ENCODE measurements at regions not wholly inside any gene's neighbourhood (a gene's known extent, or its start where the extent isn't known, plus 50 kb on each side); places are given as distances from the start of the nearest gene placed in this dataset.
"Not testable (repeated sequence)": the region's sequence is repeated elsewhere in the genome, so short reads cannot be mapped to it uniquely, and the experiment has no call there.

DNA sequence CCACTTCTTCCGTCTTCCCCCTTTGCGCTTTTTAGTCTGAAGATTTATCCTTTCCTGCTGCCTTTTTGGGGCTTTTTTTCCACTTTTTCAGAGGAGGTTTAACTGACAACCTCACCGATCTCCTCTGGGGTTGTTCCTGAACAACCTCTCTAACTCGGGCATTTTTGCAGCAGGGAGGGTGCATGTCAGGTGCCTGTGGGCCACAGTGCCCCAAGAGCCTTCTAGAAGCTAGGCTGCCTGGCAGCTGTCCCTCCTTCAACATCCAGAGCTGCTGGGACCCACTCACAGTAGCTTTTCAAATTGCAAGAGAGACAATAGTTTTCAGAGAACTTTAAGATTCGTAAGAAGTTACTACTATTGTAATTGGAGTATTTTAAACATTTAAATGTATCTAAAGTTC lies 1112.4 kb upstream of the CNTN5 start:
- DNase-seq, result no peak

DNA sequence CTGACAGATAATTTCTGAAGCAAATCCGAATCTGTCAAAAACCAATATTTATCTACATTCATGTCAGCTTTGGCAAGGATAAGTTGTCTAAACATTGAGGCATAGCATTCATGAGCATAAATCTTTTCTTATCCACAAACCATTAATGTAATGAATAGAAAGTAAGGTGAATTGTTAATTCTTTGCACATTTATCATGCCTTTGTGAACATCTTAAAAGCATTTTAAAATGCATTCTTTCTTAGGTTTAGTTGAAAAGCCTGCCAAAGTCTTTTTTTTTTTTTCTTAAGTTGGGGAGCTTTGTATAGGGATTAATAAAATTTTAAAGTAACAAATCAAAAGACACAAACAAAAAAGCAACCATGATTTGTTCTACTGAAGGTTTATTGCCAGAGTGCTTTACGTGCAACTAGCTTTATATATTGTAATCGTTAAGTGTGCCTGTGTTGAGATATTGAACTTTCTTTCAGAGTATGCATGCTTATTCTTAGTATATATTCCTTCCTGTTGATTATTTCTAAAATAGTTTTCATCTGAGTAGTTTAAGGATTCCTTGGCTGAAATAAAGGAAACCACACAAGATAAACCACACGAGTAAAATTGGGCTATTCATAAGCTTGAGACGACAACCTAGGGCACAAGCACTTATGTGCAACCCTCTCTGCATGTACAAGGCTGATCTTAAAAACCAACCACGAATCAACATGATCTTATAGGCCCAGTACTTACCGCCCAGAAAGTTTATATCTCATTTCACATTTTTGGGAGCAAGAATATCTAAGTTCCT lies 1110.9 kb upstream of the CNTN5 start:
- DNase-seq, result no peak

DNA sequence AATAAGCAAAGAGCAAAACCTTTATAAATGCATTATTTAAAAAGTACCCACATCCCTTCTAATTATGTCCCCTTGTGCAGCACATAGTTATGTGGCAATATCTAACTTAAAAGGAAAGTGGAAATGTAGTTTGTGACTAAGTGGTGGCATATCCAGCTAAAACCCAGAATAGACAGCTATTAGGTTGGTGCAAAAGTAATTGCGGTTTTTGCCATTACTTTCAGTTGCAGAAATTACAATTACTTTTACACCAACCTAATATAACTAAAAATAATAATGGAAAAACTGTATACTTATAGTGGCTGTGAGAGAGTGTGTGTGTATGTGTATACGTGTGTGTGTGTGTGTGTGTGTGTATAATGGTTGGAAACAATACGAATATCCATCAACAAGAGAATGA lies 1108.1 kb upstream of the CNTN5 start:
- no peak for DNase-seq

DNA sequence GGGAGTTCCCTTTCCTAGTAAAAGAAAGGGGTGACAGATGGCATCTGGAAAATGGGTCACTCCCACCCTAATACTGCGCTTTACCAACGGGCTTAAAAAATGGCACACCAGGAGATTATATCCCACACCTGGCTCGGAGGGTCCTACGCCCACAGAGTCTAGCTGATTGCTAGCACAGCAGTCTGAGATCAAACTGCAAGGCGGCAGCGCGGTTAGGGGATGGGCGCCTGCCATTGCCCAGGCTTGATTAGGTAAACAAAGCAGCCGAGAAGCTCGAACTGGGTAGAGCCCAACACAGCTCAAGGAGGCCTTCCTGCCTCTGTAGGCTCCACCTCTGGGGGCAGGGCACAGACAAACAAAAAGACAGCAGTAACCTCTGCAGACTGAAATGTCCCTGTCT lies 1097.8 kb upstream of the CNTN5 start:
- not testable (repeated sequence) for DNase-seq

DNA sequence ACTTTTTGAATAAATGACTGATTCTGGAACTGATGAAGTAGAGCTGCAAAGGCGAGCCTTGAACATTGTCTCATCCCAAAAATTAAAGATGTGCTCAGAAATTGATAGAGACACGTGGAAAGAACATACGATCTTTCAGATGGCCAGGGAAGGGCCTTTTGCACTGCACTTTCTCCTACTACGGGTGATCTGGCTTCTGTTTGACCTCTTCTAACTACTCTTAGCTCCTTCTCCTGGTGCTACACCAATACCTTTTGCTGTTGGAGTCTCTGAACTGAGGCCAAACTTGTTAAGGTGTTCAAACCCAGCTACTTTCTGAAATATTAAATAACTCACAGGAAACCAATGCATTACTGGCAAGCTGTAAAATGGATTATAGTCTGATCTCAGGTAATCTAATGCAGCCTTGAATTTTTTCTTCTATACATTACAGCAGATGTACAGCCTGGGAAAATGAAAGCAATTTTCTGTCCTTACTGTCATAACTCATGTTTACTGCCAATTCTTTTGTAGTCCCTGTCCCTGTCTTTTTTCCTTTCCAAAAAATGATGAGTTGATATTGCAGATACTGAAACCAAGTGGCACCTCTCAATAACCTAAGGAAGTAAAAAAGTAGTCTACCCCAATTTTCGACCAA lies 1086.1 kb upstream of the CNTN5 start:
- DNase-seq, result no peak

DNA sequence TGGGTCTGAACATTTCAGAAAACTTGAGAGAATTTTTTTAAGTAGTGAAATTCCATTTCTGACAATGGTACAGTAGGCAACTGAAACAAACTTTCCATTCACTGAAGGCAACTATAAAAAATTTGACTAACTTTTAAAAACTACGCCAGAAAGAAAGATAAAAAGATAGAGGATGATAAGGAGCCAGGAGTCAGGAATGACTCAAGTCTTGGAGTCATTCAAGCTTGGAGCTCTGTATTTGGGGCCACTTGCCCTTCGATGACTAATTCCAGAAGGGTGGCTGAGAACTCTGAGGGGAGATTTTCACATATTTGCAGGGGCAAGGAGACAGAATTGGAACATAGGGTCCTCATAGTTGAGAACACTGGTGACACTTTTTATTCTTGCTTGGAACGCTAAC lies 1083.2 kb upstream of the CNTN5 start:
- no peak for DNase-seq

DNA sequence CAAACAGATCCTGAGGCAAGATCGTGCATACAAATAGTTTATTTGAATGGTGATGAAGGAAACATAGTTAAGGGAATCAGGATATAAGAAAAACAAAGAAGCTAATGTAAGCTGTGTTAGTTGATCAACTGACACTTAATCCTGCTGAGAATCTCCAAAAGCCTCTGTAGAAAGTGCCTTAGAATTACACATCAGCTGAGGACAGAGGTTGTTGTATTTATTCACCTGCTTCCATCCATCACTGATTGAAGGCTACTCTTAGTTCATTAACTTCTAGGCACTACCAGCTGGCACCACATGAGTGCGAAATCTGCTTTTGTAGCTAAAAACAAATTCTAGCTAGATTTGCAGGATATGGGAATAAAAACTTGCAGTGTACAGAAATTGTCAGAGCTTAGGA lies 1082.0 kb upstream of the CNTN5 start:
- no peak for DNase-seq

DNA sequence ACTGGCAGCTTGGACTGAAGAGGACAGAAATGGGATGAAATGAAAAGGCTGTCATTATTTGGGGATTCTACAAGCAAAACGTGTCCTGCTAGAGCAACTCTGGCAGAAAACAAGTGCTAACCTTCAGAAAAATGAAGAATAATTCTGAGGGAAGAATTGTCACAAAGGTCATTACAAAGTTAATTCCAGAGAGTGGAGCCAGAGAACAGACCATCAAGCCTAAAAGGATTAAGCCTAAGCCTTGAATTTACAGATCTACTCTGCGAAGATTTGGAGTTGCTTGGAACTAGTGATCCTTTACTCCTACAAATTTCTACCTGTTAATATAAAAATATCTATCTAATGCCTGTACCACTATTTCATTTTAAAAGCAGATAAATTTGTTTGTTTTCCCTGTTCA lies 1077.3 kb upstream of the CNTN5 start:
- DNase-seq, result no peak

DNA sequence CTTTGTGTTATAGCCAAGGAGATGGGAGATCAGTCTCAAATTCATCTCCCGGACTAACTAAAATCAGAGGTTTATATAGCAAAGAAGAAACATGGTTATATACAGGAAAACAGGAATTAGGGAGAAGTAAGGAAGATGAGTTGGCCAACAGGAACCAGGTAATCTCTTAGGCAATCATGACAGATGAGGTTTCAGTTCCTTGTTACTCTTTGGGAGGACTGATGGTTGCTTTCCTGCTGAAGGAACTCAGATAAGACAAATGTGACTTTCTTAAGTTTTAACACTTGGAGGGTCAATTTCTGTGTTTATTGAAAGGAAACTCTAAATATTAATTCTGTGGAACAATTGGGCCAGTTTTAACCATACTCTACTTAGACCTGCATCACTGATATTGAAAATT lies 1072.0 kb upstream of the CNTN5 start:
- no peak for DNase-seq

DNA sequence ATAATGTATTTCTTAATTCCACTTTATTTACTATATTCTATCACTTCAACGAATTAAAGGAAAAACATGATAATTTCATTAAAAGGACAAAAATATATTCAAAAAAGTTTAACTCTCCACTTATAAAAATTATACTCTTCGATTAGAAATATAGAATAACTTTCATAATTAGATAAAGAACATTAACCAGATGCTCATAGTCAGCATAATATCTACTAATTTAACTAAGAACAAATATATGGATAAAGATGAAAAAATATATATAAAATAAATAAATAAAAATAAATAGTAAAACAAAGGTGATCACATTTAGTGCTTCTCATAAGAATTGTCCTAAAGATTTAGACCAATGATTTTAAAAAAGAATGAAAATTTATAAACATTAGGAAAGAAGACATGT lies 1065.2 kb upstream of the CNTN5 start:
- no peak for DNase-seq

DNA sequence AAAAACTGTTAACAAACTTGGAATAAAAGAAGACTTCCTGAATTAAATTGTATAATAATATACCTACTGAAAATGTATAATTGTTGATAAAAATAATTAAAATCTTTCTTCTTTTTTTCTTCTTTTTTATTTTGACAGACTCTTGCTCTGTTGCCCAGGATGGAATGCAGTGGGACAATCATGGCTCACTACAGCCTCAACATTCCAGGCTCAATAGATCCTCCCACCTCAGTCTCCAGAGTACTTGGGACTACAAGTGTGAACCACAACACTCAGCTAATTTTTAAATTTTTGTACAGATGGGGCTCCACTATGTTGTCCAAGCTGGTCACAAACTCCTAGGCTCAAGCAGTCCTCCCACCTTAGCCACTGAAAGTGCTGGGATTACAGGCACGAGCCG lies 1063.8 kb upstream of the CNTN5 start:
- DNase-seq, result no peak

DNA sequence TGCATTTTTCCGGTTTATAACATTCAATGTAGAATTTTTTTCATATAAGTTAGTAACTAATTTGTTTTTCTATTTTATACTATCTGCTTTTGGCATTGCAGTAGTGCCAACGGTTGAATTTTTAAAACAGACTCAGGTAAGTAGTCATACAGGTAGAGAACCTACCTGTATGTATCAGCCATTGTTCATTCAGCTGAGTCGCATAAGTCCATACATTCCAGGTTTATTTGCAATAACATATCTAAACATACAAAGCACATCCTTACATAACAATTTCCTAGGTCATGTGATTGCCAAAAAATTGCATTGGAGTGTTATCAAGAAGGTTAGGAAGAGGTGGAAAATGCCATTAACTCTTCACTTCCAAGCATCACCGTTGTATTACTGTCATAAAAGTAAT lies 1059.3 kb upstream of the CNTN5 start:
- DNase-seq, result no peak

DNA sequence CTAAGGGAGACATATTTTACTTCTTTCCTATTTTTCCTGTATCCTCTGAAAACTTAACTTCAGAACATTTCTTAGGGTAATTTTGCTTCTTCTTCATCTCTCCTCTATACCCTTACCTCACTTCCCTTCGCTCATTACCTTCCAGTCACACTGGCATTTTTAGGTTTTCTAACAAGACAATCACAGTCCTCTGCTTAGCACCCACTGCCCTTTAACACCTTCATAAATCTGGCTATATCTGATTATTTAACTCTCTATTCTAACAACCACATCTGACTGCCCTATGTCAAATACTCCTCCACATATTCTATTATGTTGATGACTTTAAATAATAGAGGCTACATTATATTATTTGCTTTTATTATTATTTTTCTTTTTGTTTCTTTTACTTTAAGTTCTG lies 1058.0 kb upstream of the CNTN5 start:
- DNase-seq, result no peak

DNA sequence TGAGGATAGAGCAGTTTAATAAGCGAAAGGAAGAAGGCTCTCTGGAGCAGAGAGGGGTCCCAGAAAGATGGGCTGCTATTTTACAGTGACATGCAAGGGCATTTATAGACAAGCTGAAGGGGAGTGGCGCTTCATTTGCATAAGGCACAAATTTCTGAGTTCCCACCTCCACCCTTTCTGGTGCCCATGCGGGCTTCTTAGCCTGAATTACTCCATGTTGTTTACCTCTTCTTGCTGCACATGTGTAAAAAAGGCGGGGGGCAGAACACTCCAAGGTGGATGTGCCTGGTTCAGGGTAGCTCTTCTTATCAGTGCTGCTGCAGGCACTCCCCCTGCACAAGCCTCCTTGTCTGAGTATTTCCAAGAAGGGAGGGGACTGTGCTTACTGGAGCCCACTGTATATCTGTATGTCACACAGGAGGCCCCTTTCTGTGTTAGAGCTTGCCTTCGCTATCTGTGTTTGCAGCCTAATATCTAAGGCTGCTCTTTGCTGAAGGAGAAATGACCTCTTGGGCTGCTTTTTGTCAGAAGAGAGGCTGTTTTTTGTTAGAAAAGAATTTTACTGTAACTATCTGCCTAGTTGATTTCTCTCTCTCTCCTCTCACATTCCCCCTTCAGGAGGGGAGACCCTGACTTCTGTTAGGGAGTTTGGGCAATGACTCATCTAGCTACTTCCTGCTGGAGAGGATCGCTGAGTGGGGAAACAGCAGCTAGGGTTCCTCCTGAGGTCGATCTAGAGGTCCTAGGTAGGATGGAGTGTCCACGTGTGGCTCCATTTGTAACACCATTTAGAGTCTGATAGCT lies 1057.0 kb upstream of the CNTN5 start:
- DNase-seq, result no peak

DNA sequence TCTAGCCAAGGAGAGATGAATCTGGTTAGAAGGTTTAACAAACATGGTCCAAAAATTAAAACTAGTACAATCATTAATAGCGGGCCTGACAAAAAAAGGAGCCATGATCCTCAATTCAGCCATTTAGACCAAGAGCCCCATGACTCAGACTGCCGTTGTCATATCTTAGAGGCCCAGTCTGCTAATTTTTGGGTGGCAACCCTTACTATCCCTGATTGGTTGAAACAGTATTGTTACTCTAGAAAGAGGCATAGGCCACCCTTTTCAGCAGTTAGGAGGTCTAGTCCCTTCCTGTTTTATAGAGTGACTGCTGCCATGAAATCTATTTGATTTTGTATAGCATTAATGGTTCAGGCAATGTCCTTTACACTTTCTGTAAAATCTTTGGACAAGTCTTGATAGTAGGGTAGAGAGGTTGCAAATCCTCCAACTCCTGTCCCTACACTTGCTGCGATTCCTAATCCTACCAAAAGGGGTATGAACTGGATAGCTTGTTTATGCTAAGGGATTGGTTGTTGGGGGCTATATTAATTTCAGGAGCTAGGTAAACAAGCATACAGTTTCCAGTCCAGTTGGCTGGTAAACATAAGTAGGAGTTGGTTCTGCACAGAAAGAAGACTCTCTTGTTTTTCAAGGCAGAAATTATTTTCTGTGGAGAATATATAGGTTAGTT lies 1056.3 kb upstream of the CNTN5 start:
- DNase-seq, result no peak

DNA sequence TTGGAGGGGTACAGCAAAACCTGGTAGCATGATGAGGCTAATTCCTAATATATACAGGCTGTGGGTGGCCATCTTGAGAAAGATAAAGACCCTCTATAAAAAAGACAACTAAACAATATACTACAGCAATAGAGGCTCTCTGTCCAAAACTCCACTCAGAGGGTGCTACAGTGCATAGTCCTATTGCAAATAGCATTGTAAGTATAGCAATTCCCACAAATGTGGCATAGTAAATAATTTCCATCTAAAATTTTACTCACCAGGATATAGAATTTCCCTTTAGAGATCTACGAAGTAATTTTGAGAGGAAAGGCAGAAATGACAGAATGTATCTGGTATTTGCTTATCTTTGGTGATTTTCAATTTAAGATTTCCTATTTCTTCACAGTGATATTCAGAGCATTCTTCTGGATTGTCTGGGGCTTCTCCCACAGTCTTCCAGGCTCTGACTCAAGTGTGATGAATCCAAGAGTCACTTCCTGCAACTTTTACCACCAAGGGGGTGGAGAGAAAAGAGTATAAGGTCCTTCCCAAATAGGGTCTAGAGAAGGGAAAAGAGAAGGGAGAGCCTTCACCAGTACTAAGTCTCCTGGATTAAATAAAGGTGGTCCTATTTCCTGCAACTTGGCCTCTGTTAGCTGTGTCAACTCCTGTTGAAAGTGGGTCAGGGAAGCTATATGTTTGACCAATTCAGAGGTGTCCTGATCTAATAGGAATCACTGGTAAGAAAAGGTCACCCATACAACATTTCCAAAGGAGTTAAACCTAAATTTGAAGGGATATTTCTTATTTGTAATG lies 1054.7 kb upstream of the CNTN5 start:
- no peak for DNase-seq

DNA sequence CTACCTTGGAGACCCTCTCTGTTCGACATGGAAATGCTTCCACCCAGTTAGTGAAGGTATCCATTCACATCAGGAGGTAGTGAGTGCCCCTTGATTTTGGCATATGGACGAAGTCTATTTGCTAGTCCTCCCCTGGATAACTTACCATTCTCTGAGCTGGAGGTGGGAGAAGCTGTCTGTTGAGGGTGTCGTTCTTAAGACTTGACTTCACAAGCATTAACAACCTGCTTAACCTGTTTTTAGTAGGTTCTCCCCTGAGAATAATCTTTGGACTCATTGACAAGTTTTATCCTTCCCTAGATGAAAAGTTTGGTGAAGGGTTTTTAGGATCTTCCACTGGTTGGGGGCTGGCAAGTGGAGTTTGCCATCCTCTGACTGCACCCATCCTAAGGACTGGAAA lies 1053.8 kb upstream of the CNTN5 start:
- DNase-seq, result no peak

DNA sequence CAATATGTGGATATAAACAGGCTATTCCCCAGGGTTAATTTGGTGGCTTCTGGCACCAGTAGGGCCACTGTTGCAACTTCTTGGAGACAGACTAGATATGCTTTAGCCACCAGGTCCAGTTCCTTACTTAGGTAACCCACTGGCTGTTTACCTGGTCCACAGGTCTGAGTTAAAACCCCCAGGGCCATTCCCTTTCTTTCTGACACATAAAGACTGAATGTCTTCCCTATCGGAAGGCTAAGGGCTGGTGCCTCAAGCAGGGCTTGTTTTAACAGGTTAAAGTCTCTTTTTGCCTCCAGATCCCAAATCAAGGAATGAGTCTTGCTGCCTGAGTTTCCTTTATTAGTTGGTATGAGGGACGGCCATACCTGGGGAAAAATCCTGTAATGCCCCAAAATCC lies 1052.7 kb upstream of the CNTN5 start:
- DNase-seq, result no peak

DNA sequence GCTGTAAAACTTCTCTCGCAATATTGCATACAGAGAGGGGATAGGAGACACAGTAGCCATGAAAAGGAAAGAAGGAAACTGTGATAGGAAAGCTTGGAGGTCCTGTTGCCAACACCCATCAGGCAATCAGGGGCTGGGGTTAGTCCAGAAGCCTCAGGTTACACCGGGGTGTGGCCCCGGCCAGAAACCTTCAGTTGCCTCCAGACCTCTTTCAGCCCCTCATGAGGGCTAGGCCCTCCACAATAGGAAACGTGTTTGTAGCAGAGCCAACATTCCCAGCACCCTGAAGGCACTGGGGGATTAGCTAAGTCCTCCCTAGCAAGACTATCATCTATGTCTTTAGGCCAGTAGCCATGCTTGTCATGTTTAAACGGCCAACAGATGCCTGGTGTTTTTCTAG lies 1048.0 kb upstream of the CNTN5 start:
- no peak for DNase-seq

DNA sequence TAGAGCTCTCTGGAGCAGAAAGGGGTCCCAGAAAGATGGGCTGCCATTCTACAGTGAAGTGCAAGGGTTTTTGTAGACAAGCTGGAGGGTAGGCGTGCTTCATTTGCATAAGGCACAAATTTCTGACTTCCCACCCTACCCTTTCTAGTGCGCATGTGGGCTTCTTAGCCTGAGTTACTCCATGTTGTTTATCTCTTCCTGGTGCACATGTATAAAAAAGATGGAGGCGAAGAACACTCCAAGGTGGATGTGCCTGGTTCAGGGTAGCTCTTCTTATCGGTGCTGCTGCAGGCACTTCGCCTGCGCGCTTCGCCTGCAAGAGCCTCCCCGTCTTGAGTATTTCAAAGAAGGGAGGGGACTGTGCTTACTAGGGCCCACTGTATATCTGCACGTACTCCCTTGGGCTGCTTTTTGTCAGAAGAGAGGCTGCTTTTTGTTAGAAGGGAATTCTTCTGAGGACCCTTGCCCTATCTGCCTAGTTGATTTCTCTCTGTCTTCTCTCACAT lies 1047.3 kb upstream of the CNTN5 start:
- no peak for DNase-seq

DNA sequence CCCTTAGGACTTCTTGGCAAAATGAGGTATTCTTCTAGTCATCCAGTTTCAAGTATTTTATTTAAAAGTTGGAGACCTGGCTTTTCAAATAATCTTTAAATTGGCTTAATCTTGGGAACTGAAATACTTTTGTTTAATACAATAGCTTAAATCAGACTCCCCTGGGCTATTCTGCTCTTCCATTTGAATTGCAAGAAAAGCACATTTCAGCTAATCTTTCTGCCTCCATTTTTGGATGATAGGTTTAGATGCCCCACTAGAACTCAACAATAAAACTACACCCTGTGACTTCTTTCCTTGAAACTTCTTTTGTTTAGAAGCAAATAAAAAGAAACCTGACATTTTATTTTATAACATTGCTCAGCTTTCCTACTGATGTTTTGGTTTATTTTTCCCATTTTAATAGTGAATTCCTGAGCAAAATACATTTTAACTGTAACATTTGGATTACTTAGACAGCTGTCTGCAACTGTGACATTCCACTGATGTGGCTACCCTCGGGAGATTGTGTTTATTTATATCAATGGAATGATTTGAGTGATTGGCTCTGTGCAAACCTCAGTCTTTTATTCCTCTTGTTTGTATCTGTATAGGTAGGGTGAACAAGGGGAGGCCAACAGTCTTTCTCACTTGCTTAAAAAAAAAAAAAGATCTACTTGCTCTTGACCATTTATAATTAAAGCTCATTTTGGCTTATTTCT lies 1045.8 kb upstream of the CNTN5 start:
- DNase-seq, result no peak

DNA sequence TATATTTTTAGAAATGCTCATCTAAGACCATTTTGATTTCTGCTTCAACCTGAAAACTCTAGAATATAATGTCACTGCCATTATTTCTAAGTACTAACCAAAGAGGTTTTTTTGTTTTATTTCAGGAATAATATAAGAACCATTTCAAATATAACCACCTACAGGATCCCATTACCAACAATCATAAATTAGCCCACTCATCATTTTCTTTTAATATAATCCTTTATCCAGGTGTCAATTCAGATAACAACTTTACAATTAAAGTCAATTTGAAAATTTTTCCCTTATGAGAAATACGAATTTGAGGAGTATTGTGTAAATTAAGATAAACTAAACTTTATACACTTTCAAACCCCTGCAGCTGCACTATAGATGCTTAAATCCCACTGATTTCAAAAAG lies 1043.0 kb upstream of the CNTN5 start:
- DNase-seq, result no peak

Measured in CD4-positive, alpha-beta T cell treated with Interleukin-4 for 1 hour (primary cell).